MCF 10A (cell line): ENCODE measurements at regions not wholly inside any gene's neighbourhood (a gene's known extent, or its start where the extent isn't known, plus 50 kb on each side); places are given as distances from the start of the nearest gene placed in this dataset.

Experiments
- BruUV-seq: library from RNA; stranded (reverse); fragments of 400-500 nt; replicated peaks from 2 replicates; lab custom pipeline; 2021; lab: Mats Ljungman, UMichigan
- CTCF ChIA-PET: fragments of 300-600 bp; sonication (Branson Sonifier 250); formaldehyde crosslinking; extraction: SDS; loops from one replicate; lab custom pipeline; 2021; ENCODE audit warnings: antibody characterized with exemption, inconsistent platforms; lab: Yijun Ruan, JAX
- POLR2A ChIA-PET: fragments of 300-600, 350-650 bp; sonication (Branson Sonifier 250); formaldehyde crosslinking; extraction: SDS; loops from one replicate; lab custom pipeline; 2020; ENCODE audit warnings: antibody characterized with exemption, inconsistent platforms; lab: Yijun Ruan, JAX
- DNase-seq: peaks from one replicate; pipeline ENCODE4 v3.0.0-alpha.2; 2018; ENCODE audit not compliant: unreplicated experiment
- H3K27ac Mint-ChIP-seq: one replicate; pipeline ENCODE4 v1.8.0; 2022; ENCODE audit warnings: mild to moderate bottlenecking, low read depth, mixed read lengths; ENCODE audit not compliant: unreplicated experiment
- H3K27me3 Mint-ChIP-seq: one replicate; pipeline ENCODE4 v1.8.0; 2022; ENCODE audit warnings: mixed read lengths; ENCODE audit not compliant: insufficient read depth, unreplicated experiment
- H3K36me3 Mint-ChIP-seq: one replicate; pipeline ENCODE4 v1.8.0; 2022; ENCODE audit warnings: mild to moderate bottlenecking, moderate library complexity, mixed read lengths; ENCODE audit not compliant: insufficient read depth, unreplicated experiment
- H3K4me1 Mint-ChIP-seq: one replicate; pipeline ENCODE4 v1.8.0; 2022; ENCODE audit warnings: mixed read lengths; ENCODE audit not compliant: insufficient read depth, unreplicated experiment
- H3K4me3 Mint-ChIP-seq: one replicate; pipeline ENCODE4 v1.8.0; 2022; ENCODE audit warnings: mild to moderate bottlenecking, moderate library complexity, mixed read lengths; ENCODE audit not compliant: unreplicated experiment
- H3K9me3 Mint-ChIP-seq: one replicate; pipeline ENCODE4 v1.8.0; 2022; ENCODE audit warnings: mixed read lengths; ENCODE audit not compliant: unreplicated experiment
- intact Hi-C: fragments of 100-400 bp; cut with micrococcal nuclease; formaldehyde crosslinking; loops from 2 replicates; pipeline ENCODE4 v1.14.1; 2022
- TF ChIP-seq, protein P1 (sequence below): fragments of 200-600 bp; IDR thresholded peaks from one replicate; pipeline ENCODE4 v1.8.0; 2022; ENCODE audit warnings: antibody characterized with exemption, mild to moderate bottlenecking; ENCODE audit not compliant: unreplicated experiment

- no peak for DNase-seq
- H3K36me3 Mint-ChIP-seq = no peaks in the 10 kb centered on the region
- no peaks in the 10 kb centered on the region for H3K4me1 Mint-ChIP-seq
- H3K27ac Mint-ChIP-seq = no peak overlapping the region
- BruUV-seq = no TSS peak
- no peak overlapping the region for H3K4me3 Mint-ChIP-seq
- peaks cover 14% of the 10 kb centered on the region for H3K9me3 Mint-ChIP-seq
- TF ChIP-seq, protein P1, sequence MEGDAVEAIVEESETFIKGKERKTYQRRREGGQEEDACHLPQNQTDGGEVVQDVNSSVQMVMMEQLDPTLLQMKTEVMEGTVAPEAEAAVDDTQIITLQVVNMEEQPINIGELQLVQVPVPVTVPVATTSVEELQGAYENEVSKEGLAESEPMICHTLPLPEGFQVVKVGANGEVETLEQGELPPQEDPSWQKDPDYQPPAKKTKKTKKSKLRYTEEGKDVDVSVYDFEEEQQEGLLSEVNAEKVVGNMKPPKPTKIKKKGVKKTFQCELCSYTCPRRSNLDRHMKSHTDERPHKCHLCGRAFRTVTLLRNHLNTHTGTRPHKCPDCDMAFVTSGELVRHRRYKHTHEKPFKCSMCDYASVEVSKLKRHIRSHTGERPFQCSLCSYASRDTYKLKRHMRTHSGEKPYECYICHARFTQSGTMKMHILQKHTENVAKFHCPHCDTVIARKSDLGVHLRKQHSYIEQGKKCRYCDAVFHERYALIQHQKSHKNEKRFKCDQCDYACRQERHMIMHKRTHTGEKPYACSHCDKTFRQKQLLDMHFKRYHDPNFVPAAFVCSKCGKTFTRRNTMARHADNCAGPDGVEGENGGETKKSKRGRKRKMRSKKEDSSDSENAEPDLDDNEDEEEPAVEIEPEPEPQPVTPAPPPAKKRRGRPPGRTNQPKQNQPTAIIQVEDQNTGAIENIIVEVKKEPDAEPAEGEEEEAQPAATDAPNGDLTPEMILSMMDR = no peak
- intact Hi-C loops = no loop called here
- POLR2A ChIA-PET = no interaction called here
- CTCF ChIA-PET = interaction anchor here (1.1 kb wide), 1 partner anchor 168 kb away, joined by 3 read pairs; no protein-coding TSS in a partner anchor
- H3K27me3 Mint-ChIP-seq = no peaks in the 10 kb centered on the region
These were observed 140.5 kb upstream of the SYNDIG1 start for GRCh38 chr20:24328901-24329300.

DNA sequence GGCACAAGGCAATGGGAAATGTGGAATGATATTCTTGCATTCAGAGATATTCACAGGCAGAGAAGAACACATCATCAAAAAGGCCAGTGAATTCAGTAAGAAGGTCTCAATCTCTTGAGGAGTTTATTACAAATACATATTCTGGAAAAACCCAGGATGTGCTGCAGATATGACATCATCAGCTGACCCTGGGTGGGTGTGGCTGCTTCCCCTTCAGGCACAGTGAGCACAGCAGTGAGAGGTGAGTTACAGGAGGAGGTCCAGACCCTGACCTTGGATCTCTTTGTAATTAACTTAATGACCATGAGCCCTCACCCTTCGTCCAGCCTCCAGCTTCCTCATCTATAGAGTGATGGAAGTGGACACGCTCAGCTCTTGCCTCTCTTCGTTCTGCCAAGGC is 147.5 kb upstream of the SYNDIG1 start:
- intact Hi-C loops = no loop called here
- Mint-ChIP-seq H3K27me3 (no peaks in the 10 kb centered on the region), H3K4me3 (no peak overlapping the region), H3K9me3 (peaks cover 32% of the 10 kb centered on the region), H3K4me1 (no peaks in the 10 kb centered on the region), H3K36me3 (no peaks in the 10 kb centered on the region), H3K27ac (no peak overlapping the region)
- no peak for DNase-seq
- CTCF ChIA-PET = interaction anchor here (1.2 kb wide), 1 partner anchor 161 kb away, joined by 3 read pairs; no protein-coding TSS in a partner anchor
- POLR2A ChIA-PET = no interaction called here
- TF ChIP-seq, protein P1 = no peak
- BruUV-seq = no TSS peak

DNA sequence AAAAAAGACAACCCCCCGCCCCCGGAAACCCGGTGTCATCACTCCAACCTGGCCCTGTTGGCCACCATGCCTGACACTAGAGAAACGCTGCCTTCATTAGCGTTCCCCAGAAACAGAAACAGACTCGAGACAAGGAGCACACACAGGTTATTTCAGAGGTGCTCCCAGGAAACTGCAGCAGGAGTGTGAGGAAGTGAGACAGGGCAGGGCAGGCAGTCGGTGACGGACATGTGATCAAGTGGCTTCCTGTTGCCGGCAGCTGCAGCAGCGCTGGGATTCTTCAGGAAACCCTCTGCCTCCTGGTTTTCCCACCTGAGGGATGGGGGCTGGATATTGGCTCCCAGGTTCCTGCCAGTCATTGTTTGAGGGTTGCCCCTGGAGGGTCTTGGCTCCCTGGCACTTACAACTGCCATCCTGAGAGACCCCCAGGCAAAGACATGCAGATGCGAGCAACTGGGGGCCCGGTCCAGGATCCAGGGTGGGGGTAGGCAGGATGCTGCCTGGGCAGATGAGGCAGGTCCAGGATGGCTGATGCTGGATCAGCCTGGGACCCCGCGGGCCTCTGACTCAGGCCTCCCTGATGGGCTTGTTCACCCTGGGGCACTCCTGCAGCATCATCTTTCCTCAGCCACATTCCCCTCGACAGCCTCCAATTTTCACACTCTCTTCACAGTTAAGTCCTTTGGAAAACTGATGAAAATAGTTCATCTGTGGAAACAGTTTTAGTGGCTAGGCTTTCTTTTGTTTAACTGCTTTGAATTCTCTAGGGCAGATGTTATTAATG is 150.7 kb upstream of the SYNDIG1 start:
- BruUV-seq = no TSS peak
- ChIA-PET POLR2A (no interaction called here), CTCF (no interaction called here)
- Mint-ChIP-seq H3K27ac (no peak overlapping the region), H3K4me3 (no peak overlapping the region), H3K36me3 (no peaks in the 10 kb centered on the region), H3K4me1 (no peaks in the 10 kb centered on the region), H3K9me3 (peaks cover 28% of the 10 kb centered on the region), H3K27me3 (no peaks in the 10 kb centered on the region)
- intact Hi-C loops = no loop called here
- TF ChIP-seq, protein P1 = no peak
- no peak for DNase-seq

GRCh38 chr20:24317224-24317623 is 152.2 kb upstream of the SYNDIG1 start:
- CTCF ChIA-PET = no interaction called here
- Mint-ChIP-seq H3K4me3 (no peak overlapping the region), H3K27ac (no peak overlapping the region), H3K9me3 (peaks cover 33% of the 10 kb centered on the region), H3K27me3 (no peaks in the 10 kb centered on the region), H3K36me3 (no peaks in the 10 kb centered on the region), H3K4me1 (no peaks in the 10 kb centered on the region)
- no peak for DNase-seq
- intact Hi-C loops = no loop called here
- no TSS peak for BruUV-seq
- POLR2A ChIA-PET = no interaction called here
- TF ChIP-seq, protein P1 = no peak
